ENCODE measurements at regions not wholly inside any gene's neighbourhood (a gene's known extent, or its start where the extent isn't known, plus 50 kb on each side); places are given as distances from the start of the nearest gene placed in this dataset.

DNA sequence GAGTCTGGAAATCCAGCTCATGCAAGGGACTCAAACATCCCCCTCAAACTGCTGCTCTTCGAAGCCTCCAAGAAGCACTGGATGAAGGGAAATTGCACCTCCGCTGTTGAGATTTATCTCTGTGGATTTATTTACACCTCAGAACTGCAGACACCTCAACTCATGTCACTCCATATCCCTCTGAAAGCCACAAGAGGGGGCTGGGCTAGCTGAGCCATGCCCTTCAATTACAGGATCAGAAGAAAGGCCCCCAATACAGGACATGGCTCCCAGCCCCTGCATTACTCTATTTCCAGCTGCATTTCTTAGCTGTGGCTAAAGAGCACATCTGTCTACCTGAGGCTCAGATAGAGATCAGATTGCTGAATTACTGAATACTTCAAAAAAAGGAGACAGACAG, 103.1 kb upstream of the DYNLRB2 start:
- peaks cover 12% of the 10 kb centered on the region for H3K27me3 Mint-ChIP-seq
- CTCF ChIA-PET, result no interaction called here
- H3K4me3 Mint-ChIP-seq, result no peak overlapping the region
- TF ChIP-seq, protein P1, sequence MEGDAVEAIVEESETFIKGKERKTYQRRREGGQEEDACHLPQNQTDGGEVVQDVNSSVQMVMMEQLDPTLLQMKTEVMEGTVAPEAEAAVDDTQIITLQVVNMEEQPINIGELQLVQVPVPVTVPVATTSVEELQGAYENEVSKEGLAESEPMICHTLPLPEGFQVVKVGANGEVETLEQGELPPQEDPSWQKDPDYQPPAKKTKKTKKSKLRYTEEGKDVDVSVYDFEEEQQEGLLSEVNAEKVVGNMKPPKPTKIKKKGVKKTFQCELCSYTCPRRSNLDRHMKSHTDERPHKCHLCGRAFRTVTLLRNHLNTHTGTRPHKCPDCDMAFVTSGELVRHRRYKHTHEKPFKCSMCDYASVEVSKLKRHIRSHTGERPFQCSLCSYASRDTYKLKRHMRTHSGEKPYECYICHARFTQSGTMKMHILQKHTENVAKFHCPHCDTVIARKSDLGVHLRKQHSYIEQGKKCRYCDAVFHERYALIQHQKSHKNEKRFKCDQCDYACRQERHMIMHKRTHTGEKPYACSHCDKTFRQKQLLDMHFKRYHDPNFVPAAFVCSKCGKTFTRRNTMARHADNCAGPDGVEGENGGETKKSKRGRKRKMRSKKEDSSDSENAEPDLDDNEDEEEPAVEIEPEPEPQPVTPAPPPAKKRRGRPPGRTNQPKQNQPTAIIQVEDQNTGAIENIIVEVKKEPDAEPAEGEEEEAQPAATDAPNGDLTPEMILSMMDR (IDR thresholded peaks at IDR 0.05), result no peak
- no peak for DNase-seq
- no peaks in the 10 kb centered on the region for H3K36me3 Mint-ChIP-seq (ENCODE audit: low read depth)
- POLR2A ChIA-PET, result no interaction called here
- intact Hi-C loops (cut with micrococcal nuclease), result no loop called here
- ATAC-seq (ENCODE audit: low read depth), result no peak
- H3K9me3 Mint-ChIP-seq, result no peaks in the 10 kb centered on the region
- H3K27ac Mint-ChIP-seq, result no peak overlapping the region
- H3K4me1 Mint-ChIP-seq, result peaks cover 1% of the 10 kb centered on the region

DNA sequence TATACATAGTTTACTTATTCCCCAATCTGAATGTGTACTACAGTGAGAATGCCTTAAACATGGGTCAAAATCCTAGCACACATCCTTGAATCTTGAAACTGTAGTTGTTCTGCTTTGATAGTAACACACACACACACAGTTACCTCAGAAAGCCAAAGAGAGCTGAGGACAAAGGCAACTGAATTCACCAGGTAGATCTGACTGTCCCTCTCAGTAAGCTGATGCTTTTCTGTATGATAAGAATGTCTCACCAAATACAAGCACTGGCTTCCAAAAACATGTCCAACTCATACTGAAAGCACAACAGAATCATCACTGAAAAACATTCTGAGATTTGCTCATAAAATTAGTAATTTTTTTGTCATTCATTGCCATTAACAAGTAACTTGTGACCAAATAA, 104.3 kb upstream of the DYNLRB2 start:
- H3K36me3 Mint-ChIP-seq (ENCODE audit: low read depth), result no peaks in the 10 kb centered on the region
- H3K9me3 Mint-ChIP-seq, result no peaks in the 10 kb centered on the region
- no peak overlapping the region for H3K4me3 Mint-ChIP-seq
- DNase-seq (no peak), ATAC-seq (ENCODE audit: low read depth) (no peak)
- no peak overlapping the region for H3K27ac Mint-ChIP-seq
- intact Hi-C loops (cut with micrococcal nuclease), result no loop called here
- ChIA-PET CTCF (no interaction called here), POLR2A (no interaction called here)
- H3K27me3 Mint-ChIP-seq, result peaks cover 19% of the 10 kb centered on the region
- H3K4me1 Mint-ChIP-seq, result peaks cover 1% of the 10 kb centered on the region
- TF ChIP-seq, protein P1 (IDR thresholded peaks at IDR 0.05), result no peak

DNA sequence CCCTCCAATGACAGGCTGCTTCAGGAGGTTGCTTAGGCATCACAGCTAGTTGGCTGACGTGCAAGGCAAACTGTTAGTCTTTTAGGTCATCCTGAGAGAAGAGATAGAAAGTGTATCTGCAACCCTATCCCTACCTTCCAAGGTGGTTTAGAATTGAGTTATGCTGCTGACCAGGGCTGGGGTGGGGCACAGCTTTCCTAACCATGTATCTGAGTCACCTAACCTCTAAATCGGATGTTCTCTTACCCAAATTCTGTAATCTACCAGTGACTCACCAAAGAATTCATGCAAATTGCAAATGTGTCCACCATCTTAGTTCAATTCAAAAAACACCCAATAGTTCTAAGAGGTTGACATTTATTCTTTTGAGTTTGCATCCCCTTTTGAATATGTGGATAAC, 107.2 kb upstream of the DYNLRB2 start:
- Mint-ChIP-seq H3K4me3 (no peak overlapping the region), H3K27me3 (peaks cover 17% of the 10 kb centered on the region), H3K9me3 (peaks cover 4% of the 10 kb centered on the region), H3K36me3 (ENCODE audit: low read depth) (no peaks in the 10 kb centered on the region), H3K4me1 (no peaks in the 10 kb centered on the region), H3K27ac (no peak overlapping the region)
- TF ChIP-seq, protein P1 (IDR thresholded peaks at IDR 0.05), result no peak
- ChIA-PET CTCF (no interaction called here), POLR2A (no interaction called here)
- ATAC-seq (ENCODE audit: low read depth), result no peak
- no peak for DNase-seq
- intact Hi-C loops (cut with micrococcal nuclease), result no loop called here

DNA sequence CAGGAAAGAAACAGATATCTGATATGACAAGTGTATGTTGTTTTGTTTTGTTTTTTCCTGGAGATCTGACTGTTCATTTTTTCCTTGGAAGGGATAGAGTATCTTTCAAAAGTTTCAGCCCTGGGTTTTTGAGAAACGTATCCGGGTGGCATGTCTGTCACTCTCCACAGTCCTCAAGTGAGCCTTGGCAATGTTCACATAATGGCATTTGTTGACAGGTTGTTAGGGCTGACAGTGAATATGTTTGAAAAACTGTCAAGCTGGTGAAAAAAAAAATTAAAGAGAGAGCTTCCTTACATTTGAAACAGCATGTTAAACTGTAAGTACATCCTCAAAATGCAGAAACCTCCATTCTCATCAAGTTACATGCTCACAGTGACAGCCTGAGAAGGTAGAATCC, 113.0 kb upstream of the DYNLRB2 start:
- no peak overlapping the region for H3K27ac Mint-ChIP-seq
- CTCF ChIA-PET, result no interaction called here
- peaks cover 4% of the 10 kb centered on the region for H3K9me3 Mint-ChIP-seq
- H3K4me1 Mint-ChIP-seq, result no peaks in the 10 kb centered on the region
- intact Hi-C loops (cut with micrococcal nuclease), result no loop called here
- TF ChIP-seq, protein P1 (IDR thresholded peaks at IDR 0.05), result no peak
- ATAC-seq (ENCODE audit: low read depth) (no peak), DNase-seq (no peak)
- H3K27me3 Mint-ChIP-seq, result peaks cover 28% of the 10 kb centered on the region
- POLR2A ChIA-PET, result no interaction called here
- no peaks in the 10 kb centered on the region for H3K36me3 Mint-ChIP-seq (ENCODE audit: low read depth)
- no peak overlapping the region for H3K4me3 Mint-ChIP-seq

DNA sequence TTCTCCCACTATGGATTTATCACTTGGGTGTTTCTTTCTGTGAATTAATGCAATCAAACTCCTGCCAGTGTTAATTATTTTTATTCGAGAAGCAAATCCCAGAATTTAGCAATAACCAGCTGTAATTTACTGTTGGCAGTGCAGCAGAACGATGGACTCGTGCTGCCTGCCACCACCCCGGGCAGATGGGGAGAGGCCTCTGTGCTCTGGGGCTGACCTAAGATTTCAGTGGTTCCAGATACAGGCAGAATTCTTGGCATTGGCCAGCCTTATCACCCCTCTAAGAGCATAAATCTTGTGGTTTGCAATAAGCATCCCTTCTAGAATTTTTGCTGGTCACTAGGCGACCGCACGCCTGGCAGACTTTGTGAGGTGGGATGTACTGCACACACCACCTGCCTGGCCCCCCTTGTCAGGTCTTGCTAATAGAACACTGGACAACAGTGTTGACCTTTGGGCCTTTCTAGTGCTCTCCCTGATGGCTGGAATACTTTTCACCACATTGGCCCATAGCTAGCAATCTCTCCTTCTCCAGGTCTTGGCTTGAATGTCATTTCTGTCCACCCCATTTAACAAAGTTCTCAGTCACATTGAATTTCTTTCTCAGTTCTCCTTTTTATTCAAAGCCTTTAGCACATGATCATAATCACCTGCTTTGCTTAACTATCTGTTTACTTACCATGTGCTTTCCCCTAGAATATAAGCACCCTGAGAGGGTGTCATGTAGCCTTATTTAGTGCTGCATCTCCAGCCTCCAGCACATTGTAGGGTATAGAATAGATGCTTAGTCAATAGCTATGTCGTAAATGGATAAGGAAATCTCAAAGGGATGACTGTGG, 122.1 kb upstream of the DYNLRB2 start:
- ChIA-PET POLR2A (no interaction called here), CTCF (no interaction called here)
- H3K4me3 Mint-ChIP-seq, result no peak overlapping the region
- intact Hi-C loops (cut with micrococcal nuclease), result no loop called here
- H3K4me1 Mint-ChIP-seq, result peaks cover 4% of the 10 kb centered on the region
- TF ChIP-seq, protein P1 (IDR thresholded peaks at IDR 0.05), result no peak
- no peak for DNase-seq
- no peak overlapping the region for H3K27ac Mint-ChIP-seq
- H3K9me3 Mint-ChIP-seq, result peaks cover 8% of the 10 kb centered on the region
- no peaks in the 10 kb centered on the region for H3K36me3 Mint-ChIP-seq (ENCODE audit: low read depth)
- H3K27me3 Mint-ChIP-seq, result peaks cover 15% of the 10 kb centered on the region
- no peak for ATAC-seq (ENCODE audit: low read depth)
